PC-9 (cell line): ENCODE measurements at regions not wholly inside any gene's neighbourhood (a gene's known extent, or its start where the extent isn't known, plus 50 kb on each side); places are given as distances from the start of the nearest gene placed in this dataset.
"Not testable (repeated sequence)": the region's sequence is repeated elsewhere in the genome, so short reads cannot be mapped to it uniquely, and the experiment has no call there.

Experiments used
- CTCF ChIP-seq: fragments of 200-600 bp; sonication (generic); conservative IDR thresholded peaks from 2 replicates; pipeline ENCODE4 v1.6.1; 2017; ENCODE audit warnings: mixed run types, antibody characterized with exemption, mild to moderate bottlenecking, moderate library complexity
- EZH2 ChIP-seq: fragments of 200-600 bp; sonication (generic); IDR thresholded peaks from 2 replicates; pipeline ENCODE4 v1.8.0; 2017; ENCODE audit warnings: antibody characterized with exemption, low read depth

GRCh38 chr10:62606551-62606950 lies 198.0 kb upstream of the ADO start:
- not testable (repeated sequence) for TF ChIP-seq EZH2, CTCF
